H9 (cell line): ENCODE measurements at regions not wholly inside any gene's neighbourhood (a gene's known extent, or its start where the extent isn't known, plus 50 kb on each side); places are given as distances from the start of the nearest gene placed in this dataset.

Source experiments
- DNase-seq: peaks from one replicate; pipeline ENCODE4 v3.0.0-alpha.2; 2017
- H2AFZ ChIP-seq: one replicate; pipeline ENCODE4 v1.6.1; 2013; ENCODE audit warnings: mild to moderate bottlenecking, low read length, control low read depth, moderate library complexity
- H2AK5ac ChIP-seq: 2 replicates; pipeline ENCODE4 v1.6.1; 2013; ENCODE audit warnings: low read length, control low read depth, mixed read lengths; ENCODE audit not compliant: insufficient read length
- H2BK120ac ChIP-seq: one replicate; pipeline ENCODE4 v1.6.1; 2013; ENCODE audit warnings: low read depth, mild to moderate bottlenecking, low read length, control low read depth, inconsistent platforms; ENCODE audit not compliant: poor library complexity, severe bottlenecking
- H2BK12ac ChIP-seq: 2 replicates; pipeline ENCODE4 v1.6.1; 2013; ENCODE audit warnings: low read length, control low read depth, mixed read lengths, low read depth; ENCODE audit not compliant: insufficient read length
- H2BK15ac ChIP-seq: 2 replicates; pipeline ENCODE4 v1.6.1; 2013; ENCODE audit warnings: low read depth, low read length, control low read depth
- H2BK20ac ChIP-seq: one replicate; pipeline ENCODE4 v1.6.1; 2013; ENCODE audit warnings: low read depth, mild to moderate bottlenecking, low read length, control low read depth, inconsistent platforms; ENCODE audit not compliant: poor library complexity, severe bottlenecking
- H2BK5ac ChIP-seq: 2 replicates; pipeline ENCODE4 v1.6.1; 2013; ENCODE audit warnings: low read length, control low read depth, mixed read lengths; ENCODE audit not compliant: insufficient read length
- H3K14ac ChIP-seq: 2 replicates; pipeline ENCODE4 v1.6.1; 2013; ENCODE audit warnings: low read length, control low read depth; ENCODE audit not compliant: insufficient read depth
- H3K18ac ChIP-seq: 2 replicates; pipeline ENCODE4 v1.6.1; 2013; ENCODE audit warnings: low read depth, mild to moderate bottlenecking, mixed read lengths, low read length, control low read depth; ENCODE audit not compliant: insufficient read length
- H3K23ac ChIP-seq: 2 replicates; pipeline ENCODE4 v1.6.1; 2013; ENCODE audit warnings: low read length, control low read depth, mixed read lengths, low read depth; ENCODE audit not compliant: insufficient read length
- H3K23me2 ChIP-seq: 2 replicates; pipeline ENCODE4 v1.6.1; 2013; ENCODE audit warnings: low read depth, mild to moderate bottlenecking, mixed read lengths, low read length, control low read depth; ENCODE audit not compliant: insufficient read length, poor library complexity, severe bottlenecking
- H3K27ac ChIP-seq: 2 replicates; pipeline ENCODE4 v1.5.1; 2013; ENCODE audit warnings: low read length, control low read depth, mixed read lengths, low read depth; ENCODE audit not compliant: insufficient read length
- H3K27me3 ChIP-seq: 2 replicates; pipeline ENCODE4 v1.6.1; 2013; ENCODE audit warnings: low read length, control low read depth, inconsistent platforms; ENCODE audit not compliant: insufficient read depth
- H3K4ac ChIP-seq: 2 replicates; pipeline ENCODE4 v1.6.1; 2013; ENCODE audit warnings: low read depth, mild to moderate bottlenecking, control low read depth, inconsistent platforms, low read length, moderate library complexity
- H3K4me1 ChIP-seq: 2 replicates; pipeline ENCODE4 v1.6.1; 2013; ENCODE audit warnings: low read length, control low read depth, inconsistent platforms; ENCODE audit not compliant: insufficient read depth
- H3K4me2 ChIP-seq: 2 replicates; pipeline ENCODE4 v1.6.1; 2013; ENCODE audit warnings: low read length, control low read depth, mixed read lengths; ENCODE audit not compliant: insufficient read length, insufficient read depth
- H3K56ac ChIP-seq: 2 replicates; pipeline ENCODE4 v1.6.1; 2013; ENCODE audit warnings: low read depth, mild to moderate bottlenecking, mixed read lengths, low read length, control low read depth; ENCODE audit not compliant: insufficient read length
- H3K79me1 ChIP-seq: 2 replicates; pipeline ENCODE4 v1.6.1; 2013; ENCODE audit warnings: low read depth, mild to moderate bottlenecking, moderate library complexity, low read length, control low read depth, inconsistent platforms; ENCODE audit not compliant: insufficient read depth, poor library complexity, severe bottlenecking
- H3K79me2 ChIP-seq: 2 replicates; pipeline ENCODE4 v1.6.1; 2013; ENCODE audit warnings: low read length, control low read depth, inconsistent platforms; ENCODE audit not compliant: insufficient read depth
- H3K9ac ChIP-seq: 2 replicates; pipeline ENCODE4 v1.6.1; 2013; ENCODE audit warnings: low read length, control low read depth, mixed read lengths; ENCODE audit not compliant: insufficient read length; ENCODE audit errors: extremely low read depth
- H3K9me3 ChIP-seq: one replicate; pipeline ENCODE4 v1.6.1; 2013; ENCODE audit warnings: low read depth, low read length, inconsistent platforms; ENCODE audit not compliant: control insufficient read depth
- H3T11ph ChIP-seq: one replicate; pipeline ENCODE4 v1.6.1; 2013; ENCODE audit warnings: mild to moderate bottlenecking, low read length, control low read depth, inconsistent platforms
- H4K20me1 ChIP-seq: one replicate; pipeline ENCODE4 v1.6.1; 2013; ENCODE audit not compliant: control insufficient read depth, insufficient read length, insufficient read depth
- H4K5ac ChIP-seq: 2 replicates; pipeline ENCODE4 v1.6.1; 2013; ENCODE audit warnings: low read depth, mild to moderate bottlenecking, mixed read lengths, low read length, control low read depth; ENCODE audit not compliant: insufficient read length
- H4K8ac ChIP-seq: replicated peaks from 2 replicates; pipeline ENCODE4 v1.6.1; 2013; ENCODE audit warnings: low read length, control low read depth, mixed read lengths, low read depth; ENCODE audit not compliant: insufficient read length
- H4K91ac ChIP-seq: 2 replicates; pipeline ENCODE4 v1.6.1; 2013; ENCODE audit warnings: low read depth, mild to moderate bottlenecking, moderate library complexity, mixed read lengths, low read length, control low read depth; ENCODE audit not compliant: insufficient read length
- H3K27ac Mint-ChIP-seq, 3 experiments: 2 replicates in 2 of 3; 3 replicates in 1 of 3; pipeline ENCODE4 v1.8.0; 2020 to 2021; ENCODE audit warnings: mixed read lengths in 3 of 3, mild to moderate bottlenecking in 1 of 3, moderate library complexity in 1 of 3
- H3K27me3 Mint-ChIP-seq: 2 replicates; pipeline ENCODE4 v1.8.0; 2021; ENCODE audit warnings: low read depth, mild to moderate bottlenecking, moderate library complexity, mixed read lengths
- H3K36me3 Mint-ChIP-seq, 3 experiments: 2 replicates in 2 of 3; 3 replicates in 1 of 3; pipeline ENCODE4 v1.8.0; 2020 to 2021; ENCODE audit warnings: low read depth in 3 of 3, mixed read lengths in 3 of 3; ENCODE audit not compliant: insufficient read depth in 1 of 3
- H3K4me1 Mint-ChIP-seq, 2 experiments: 2 replicates each; pipeline ENCODE4 v1.8.0; 2020; ENCODE audit warnings: mixed read lengths in 2 of 2
- H3K4me3 Mint-ChIP-seq, 2 experiments: 2 replicates in 1 of 2; 3 replicates in 1 of 2; pipeline ENCODE4 v1.8.0; 2020 to 2021; ENCODE audit warnings: mild to moderate bottlenecking in 2 of 2, mixed read lengths in 2 of 2, moderate library complexity in 1 of 2
- H3K9me3 Mint-ChIP-seq, 2 experiments: 2 replicates in 1 of 2; 3 replicates in 1 of 2; pipeline ENCODE4 v1.8.0; 2020; ENCODE audit warnings: mild to moderate bottlenecking in 2 of 2, mixed read lengths in 2 of 2, moderate library complexity in 1 of 2
- WGBS: extraction: QIAGEN DNeasy Blood & Tissue Kit; methylation state at CpG from one replicate; pipeline ENCODE4 v1.1.7; 2013; ENCODE audit warnings: missing lambda C conversion rate, low lambda C conversion rate, mixed read lengths; ENCODE audit not compliant: insufficient read length; ENCODE audit errors: extremely low coverage; 5-methylcytosine and 5-hydroxymethylcytosine counted together
- TF ChIP-seq, protein P1 (sequence below): fragments of 200-600 bp; sonication (generic); conservative IDR thresholded peaks from 3 replicates; pipeline ENCODE4 v1.8.0; 2021; ENCODE audit warnings: antibody characterized with exemption, mild to moderate bottlenecking

DNA sequence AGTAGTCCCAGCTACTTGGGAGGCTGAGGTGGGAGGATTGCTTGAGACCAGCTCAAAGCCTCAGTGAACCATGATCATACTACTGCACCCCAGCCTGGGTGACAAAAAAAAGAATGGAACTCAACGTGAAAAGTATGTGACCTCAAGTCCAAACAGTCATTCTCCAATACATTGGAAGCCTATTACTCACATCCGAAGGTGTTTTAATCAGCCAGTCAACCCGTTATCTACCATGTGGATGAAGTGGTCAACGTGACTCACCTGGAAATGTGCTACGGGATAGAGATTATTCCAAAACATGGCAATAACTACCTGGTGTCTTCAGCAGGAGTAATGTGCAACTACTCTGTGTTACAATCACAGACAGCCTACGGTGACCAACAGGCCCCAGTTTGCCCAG, 85.8 kb upstream of the TOP1 start:
- Histone ChIP-seq H3K4ac (no peak overlapping the region), H2BK15ac (no peak overlapping the region), H4K20me1 (no peaks in the 10 kb centered on the region), H3T11ph (no peak overlapping the region), H3K79me2 (no peaks in the 10 kb centered on the region), H2BK12ac (no peak overlapping the region), H3K56ac (no peak overlapping the region), H2BK120ac (no peak overlapping the region), H3K79me1 (no peaks in the 10 kb centered on the region), H3K23ac (no peak overlapping the region), H3K9ac (no peak overlapping the region), H2AK5ac (no peak overlapping the region), H2AFZ (no peak overlapping the region), H3K27me3 (no peaks in the 10 kb centered on the region), H3K18ac (no peak overlapping the region), H4K5ac (no peak overlapping the region), H3K4me2 (no peak overlapping the region), H2BK20ac (no peak overlapping the region), H3K23me2 (no peaks in the 10 kb centered on the region), H3K4me1 (no peaks in the 10 kb centered on the region), H4K8ac (no peak overlapping the region), H3K27ac (no peak overlapping the region), H3K14ac (no peak overlapping the region), H4K91ac (no peak overlapping the region), H3K9me3 (no peaks in the 10 kb centered on the region), H2BK5ac (no peak overlapping the region)
- H3K4me1 Mint-ChIP-seq: peaks cover 5 to 20% of the 10 kb centered on the region in 2 experiments
- TF ChIP-seq, protein P1, sequence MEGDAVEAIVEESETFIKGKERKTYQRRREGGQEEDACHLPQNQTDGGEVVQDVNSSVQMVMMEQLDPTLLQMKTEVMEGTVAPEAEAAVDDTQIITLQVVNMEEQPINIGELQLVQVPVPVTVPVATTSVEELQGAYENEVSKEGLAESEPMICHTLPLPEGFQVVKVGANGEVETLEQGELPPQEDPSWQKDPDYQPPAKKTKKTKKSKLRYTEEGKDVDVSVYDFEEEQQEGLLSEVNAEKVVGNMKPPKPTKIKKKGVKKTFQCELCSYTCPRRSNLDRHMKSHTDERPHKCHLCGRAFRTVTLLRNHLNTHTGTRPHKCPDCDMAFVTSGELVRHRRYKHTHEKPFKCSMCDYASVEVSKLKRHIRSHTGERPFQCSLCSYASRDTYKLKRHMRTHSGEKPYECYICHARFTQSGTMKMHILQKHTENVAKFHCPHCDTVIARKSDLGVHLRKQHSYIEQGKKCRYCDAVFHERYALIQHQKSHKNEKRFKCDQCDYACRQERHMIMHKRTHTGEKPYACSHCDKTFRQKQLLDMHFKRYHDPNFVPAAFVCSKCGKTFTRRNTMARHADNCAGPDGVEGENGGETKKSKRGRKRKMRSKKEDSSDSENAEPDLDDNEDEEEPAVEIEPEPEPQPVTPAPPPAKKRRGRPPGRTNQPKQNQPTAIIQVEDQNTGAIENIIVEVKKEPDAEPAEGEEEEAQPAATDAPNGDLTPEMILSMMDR: no peak
- H3K27ac Mint-ChIP-seq: no peak overlapping the region
- H3K4me3 Mint-ChIP-seq: no peak overlapping the region
- no peak for DNase-seq
- H3K36me3 Mint-ChIP-seq: no peaks in the 10 kb centered on the region; a peak in 1 of 7 replicates
- no CpG with 5 or more reads among the region's 6 CpGs for WGBS
- H3K9me3 Mint-ChIP-seq: no peaks in the 10 kb centered on the region; a peak in 1 of 5 replicates
- peaks cover 5% of the 10 kb centered on the region for H3K27me3 Mint-ChIP-seq
